ENCODE measurements at regions not wholly inside any gene's neighbourhood (a gene's known extent, or its start where the extent isn't known, plus 50 kb on each side); places are given as distances from the start of the nearest gene placed in this dataset.

DNA sequence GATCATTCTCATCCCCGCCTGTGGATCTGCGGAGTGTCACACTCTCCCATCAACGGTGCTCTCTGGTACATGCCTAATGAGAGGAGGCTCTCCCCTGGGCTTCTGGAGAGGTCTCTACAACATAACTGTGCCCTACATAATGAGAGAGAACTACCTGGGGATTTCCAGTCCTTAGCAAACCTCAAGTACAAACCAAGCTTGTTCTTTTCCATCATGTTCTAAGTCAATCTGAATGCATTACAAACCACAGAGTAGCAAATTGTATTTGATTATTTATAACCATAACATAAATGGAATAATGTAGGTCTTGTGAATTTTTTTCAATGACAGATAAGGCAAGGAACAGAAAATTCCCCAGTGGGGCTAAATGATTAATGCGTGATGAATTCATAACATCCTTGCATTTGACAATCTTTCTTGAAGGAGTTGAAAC is 412.4 kb upstream of the NRP1 start:
- DNase-seq (ENCODE audit: low read depth, low spot score): peak; percentile 56

DNA sequence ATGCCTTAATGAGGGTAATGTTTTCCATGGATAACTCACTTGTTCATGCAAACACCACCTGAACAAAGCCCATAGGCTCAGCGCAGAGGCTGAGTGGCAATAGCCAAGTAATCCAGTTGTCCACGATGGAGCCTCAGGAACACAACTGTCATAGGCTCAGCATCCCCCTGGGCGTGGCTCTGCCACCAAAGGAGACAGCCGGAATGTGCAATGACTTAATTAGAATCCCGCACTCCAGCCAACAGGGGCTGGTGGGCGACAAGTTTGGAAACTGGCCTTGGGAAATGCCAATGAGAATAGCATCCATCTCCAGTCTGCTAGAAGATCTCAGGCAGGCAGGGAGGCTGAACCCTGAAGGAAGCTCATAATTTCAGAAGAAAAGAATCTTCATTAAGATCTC is 411.7 kb upstream of the NRP1 start:
- no peak for DNase-seq (ENCODE audit: low read depth, low spot score)

DNA sequence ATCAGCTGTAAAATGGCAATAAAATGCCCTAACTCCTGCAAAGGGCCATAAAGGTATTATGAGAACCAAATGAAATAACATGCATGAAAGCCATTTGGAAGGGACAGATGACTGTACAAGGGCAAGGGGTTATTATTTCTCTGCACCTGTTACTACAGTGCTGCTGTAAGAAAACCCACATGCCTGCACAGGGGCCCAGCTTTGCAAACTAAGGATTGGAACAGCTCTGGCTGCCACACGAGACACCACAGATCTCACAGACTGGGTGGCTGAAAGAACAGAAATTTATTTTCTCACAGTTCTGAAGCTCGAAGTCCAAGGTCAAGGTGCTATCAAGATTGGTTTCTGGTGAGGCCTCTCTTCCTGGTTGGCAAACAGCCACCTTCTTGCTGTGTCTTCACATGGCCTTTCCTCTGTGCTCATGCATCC is 409.0 kb upstream of the NRP1 start:
- no peak for DNase-seq (ENCODE audit: low read depth, low spot score)

DNA sequence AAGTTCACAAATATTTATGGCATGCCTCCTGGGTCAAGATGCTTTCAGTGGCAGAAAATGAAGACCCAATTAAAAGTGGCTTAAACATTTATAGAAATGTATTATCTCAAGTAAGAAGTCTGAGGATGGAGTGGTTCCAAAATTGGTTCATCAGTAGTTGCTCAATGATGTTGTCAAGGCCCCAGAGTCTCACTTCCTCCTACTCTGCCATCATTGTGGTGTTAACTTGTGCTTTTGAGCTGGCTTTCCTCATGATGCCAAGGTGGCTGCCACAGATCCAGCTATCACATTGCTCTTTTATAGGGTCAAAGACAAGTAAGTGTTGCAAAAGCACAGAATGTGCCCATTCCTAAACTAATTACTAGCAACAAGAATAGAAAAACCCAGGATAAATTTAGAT is 404.6 kb upstream of the NRP1 start:
- DNase-seq (ENCODE audit: low read depth, low spot score): no peak

DNA sequence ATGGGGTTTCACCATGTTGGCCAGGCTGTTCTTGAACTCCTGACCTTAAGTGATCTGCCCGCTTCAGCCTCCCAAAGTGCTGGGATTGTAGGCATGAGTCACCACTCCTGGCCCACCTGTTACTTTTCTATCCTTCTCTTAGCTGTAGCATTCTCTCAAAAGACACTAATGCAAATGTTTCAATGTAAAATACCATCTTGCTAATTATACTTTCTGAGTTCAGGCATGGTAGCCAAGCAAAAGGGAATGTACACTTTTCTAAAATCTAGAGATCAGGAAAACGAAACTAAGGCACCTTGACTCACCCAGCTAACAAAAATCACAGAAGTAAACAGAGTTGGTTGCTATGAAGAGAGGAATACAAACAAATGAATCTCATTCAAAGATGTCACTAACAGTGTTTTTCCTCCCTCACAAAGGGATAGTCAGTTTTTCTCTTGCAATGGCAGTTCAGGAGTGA is 401.0 kb upstream of the NRP1 start:
- DNase-seq (ENCODE audit: low read depth, low spot score): peak; percentile 20

DNA sequence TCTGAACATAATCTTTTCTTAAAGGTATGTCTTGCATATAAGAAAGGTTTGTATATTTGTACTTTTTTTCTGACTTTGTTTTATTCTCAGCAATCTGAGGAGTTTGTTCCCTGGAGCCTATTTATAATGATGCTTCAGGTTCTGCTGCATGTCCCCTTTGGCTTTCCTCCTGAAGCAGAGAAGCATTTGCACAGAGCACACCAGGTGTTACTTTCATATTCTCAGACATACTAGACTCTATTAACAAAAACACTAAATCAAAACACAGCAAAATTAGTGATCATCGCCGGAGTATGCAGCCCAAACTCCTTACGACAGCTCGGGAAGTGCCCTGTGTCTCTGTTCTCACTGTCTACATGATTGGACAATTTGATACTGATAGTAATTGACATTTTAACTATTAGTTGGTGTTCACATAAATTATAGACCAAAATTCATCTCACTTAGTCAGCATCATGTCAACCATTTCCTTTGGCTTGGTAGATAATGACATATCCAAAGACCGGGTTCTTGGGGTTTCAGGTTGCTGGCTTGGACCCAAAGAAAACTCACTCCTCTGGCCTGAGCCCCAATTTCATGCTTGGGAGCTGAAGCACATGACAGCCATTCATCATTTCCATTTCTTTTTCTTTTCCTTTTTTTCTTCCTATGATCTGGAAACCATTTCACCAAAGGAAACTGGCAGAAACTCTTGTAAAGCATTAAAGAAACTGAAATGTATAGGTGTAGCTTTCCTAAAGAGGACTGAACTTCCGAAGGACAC is 400.1 kb upstream of the NRP1 start:
- DNase-seq (ENCODE audit: low read depth, low spot score): peak; percentile 34

DNA sequence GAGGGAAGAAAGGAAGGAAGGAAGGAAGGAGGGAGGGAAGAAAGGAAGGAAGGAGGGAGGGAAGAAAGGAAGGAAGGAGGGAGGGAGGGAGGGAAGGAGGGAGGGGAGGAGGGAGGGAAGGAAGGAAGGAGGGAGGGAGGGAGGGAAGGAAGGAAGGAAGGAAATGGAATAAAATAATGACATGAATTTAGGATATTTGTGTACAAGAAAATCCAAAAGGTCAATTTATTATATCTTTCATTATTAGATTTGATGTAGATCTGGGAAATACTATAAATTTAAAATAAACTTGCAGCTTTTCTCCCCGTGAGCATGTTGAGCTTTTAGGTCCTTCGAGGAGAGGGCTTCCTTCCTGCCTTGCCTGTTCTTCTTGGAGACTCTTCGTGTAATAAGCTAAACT is 398.6 kb upstream of the NRP1 start:
- no peak for DNase-seq (ENCODE audit: low read depth, low spot score)

DNA sequence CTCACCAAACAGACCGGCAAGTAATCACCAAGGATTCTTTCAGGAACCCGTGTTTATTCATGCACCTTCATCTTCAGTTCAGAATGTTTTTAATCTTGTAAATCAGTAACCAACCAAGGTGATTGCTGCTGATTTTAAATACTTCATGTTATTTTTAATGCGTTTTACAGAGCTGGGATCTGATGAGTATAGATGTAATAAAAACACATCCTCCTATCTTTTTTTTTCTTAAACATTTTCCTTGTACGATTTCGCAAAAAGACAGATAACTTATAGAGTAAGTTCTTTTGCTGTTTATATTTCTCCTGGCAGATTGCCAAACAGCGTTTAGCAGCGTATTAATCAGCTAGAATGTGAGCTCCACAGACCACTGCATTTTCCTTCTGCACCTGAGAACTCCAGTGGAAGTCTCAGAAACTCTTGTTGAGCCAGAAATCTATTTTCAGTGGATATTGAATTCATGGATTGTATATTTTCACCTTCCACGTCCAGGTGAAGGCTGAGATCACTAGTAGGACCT is 397.8 kb upstream of the NRP1 start:
- no peak for DNase-seq (ENCODE audit: low read depth, low spot score)

DNA sequence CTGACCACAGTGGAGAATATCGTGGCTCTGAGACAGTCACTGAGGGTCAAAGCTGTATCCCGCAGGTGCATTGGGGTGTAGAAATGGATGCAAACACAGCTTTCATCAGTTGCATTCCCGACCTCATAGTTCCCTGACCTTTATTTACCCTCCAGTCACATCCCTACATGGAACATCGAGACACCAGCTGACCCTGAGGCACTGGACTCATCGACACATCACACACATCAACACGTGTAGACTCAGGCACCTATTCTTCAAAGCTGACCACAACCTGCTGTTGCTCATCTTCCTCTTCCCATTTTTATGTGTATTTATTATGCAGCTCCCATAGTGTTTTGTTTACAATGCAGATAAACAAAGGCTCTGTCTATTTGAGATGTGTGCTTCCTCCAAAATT is 396.9 kb upstream of the NRP1 start:
- DNase-seq (ENCODE audit: low read depth, low spot score): no peak

DNA sequence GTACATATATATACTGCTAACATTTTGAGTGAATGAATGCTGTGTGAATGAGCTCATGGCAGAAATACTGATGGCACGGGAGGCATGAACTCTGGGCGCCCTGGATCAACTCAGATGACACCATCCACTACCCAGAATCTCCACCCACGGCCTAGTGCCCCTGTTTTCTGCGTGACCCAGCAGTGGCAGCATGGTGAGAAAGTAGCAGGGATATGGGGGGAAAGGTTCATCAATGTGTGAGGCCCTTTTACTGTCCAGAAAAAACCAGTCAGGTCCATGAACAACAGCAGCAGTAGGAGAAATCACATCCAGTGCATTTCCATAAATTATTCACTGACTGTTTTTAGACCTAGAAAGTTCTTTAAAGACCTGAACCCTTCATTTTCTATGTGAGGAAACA is 391.0 kb upstream of the NRP1 start:
- no peak for DNase-seq (ENCODE audit: low read depth, low spot score)

DNA sequence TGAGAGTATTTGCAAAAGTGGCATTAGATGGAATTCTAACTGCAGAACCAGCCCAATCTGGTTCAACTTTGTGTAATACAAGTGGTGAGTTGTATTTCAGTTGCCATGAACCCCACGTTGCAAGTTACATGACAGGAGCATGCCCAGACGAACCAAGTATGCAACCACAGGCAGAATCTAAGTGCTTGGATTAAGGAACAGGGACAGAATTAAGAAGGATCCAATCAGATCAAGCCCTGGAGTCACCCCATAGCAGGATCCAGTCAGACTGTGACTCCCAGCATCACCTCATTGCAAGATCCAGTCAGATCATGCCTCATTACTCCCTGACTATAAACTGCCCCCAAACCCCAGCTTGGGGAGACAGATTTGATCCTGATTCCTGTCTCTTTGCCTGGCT is 388.7 kb upstream of the NRP1 start:
- no peak for DNase-seq (ENCODE audit: low read depth, low spot score)

DNA sequence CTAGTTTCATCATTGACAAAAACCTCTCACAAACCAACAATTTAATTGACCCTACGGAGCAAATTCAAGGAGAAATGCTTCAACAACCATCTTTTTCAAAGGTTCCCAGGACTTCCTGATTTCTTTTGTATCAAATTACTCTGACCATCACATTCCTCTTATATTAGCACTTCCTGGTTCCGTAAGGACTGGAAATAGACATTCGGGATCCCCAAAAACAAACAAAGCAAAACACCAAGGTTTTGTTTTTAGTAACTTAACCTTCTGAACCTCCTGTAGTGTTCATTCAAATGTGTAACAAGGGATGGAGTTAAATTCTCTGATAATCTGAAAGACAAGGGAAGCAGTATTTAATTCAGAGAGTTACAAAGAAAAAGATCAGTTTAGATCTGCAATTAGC is 387.6 kb upstream of the NRP1 start:
- DNase-seq (ENCODE audit: low read depth, low spot score): peak; percentile 11

DNA sequence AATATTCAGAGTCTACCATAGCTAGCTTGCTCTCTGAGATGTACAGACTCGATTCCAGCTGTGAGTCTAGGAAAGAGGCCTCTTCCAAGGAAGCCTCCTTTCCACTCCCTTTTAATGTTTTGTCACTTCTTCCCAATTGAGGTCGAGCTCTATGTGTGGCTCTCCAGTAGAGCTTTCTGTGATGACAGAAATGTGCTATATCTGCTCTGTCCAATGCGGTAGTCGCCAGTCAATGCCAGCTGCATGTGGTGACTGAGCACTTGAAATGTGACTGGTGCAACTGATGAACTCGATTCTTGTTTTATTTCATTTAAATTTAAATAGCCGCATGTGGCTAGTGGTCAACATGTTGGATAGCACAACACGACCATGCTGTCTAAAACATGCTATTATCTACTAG is 387.0 kb upstream of the NRP1 start:
- no peak for DNase-seq (ENCODE audit: low read depth, low spot score)

DNA sequence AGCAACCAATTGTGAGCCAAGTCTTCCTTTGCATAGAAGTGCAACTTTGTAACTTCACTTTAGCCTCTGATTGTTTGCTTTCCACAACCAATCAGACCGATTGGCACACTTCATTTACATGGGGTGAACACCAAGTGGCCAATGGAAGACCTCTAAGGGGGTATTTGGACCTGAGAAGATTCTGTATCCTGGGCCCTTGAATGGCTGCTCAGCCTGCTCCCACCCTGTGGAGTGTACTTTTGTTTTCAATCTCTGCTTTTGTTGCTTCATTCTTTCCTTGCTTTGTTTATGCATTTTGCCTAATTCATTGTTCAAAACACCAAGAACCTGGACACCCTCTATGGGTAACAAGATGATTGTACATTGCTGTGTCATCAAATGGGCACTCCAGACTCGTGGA is 385.7 kb upstream of the NRP1 start:
- no peak for DNase-seq (ENCODE audit: low read depth, low spot score)

DNA sequence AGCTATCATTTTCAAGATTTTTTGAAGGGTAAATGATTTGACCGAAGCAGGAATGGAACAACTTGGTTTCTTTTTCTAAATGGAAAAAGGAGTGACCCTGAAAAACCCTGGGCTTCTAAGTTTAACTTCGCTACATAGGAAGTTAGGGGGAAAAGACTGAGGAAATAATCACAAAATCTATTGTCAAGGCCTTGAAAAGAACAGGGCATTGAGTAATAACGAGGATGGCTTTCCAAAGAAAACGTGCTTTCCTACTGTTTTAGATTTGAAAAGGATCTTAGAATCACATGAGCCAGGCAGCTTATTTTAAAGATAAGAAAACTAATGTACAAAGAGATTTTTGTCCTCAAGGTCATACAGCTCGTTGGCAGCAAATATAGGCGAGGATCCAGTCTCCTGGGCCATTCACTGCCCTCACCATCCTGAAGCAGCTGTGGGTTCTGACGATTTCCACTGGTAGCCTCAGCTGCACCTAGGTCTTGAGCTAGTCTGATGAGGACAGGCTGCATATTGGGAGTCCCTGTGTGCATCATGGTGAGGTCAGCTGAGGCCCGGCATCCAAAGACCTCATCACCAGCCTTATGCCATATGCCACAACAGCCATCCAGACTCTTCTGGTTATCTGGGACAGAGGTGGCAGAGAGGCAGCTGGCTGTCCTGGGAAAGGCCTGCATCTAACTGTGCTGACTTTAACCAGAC is 384.7 kb upstream of the NRP1 start:
- DNase-seq (ENCODE audit: low read depth, low spot score): no peak

DNA sequence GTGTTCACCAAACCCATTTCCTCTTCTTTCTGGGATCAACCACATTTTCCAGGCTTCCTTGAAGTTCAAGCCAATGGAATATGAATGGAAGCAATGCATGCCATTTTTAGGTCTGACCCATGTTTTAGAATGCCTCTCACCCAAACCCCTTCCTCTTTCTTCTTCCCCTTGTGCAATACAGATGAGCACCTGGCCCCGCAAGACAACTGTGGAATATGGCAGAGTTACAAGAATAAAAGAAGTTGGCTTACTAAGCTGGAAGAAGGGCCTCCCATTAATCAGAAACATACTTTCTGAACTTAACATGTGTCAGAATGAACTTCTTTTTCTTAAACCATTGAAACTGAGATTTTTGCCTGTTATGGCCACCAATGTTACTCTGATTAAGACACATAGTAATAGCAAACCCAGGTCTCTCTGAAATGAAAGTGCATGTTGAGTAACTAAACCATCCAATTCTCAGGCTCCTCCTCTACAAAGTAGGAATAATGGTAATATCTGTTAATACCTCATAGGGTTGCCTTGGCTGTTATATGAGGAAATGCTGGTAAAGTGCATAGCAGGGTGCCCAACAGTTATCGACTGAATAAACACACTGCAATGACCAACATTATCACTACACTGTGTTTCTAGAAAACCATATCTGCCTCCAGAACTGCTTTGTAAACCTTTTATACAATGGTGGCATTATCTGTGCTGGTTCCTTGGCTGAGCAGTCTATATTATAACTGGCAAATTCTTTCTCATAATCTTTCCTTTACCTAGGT is 382.2 kb upstream of the NRP1 start:
- no peak for DNase-seq (ENCODE audit: low read depth, low spot score)

DNA sequence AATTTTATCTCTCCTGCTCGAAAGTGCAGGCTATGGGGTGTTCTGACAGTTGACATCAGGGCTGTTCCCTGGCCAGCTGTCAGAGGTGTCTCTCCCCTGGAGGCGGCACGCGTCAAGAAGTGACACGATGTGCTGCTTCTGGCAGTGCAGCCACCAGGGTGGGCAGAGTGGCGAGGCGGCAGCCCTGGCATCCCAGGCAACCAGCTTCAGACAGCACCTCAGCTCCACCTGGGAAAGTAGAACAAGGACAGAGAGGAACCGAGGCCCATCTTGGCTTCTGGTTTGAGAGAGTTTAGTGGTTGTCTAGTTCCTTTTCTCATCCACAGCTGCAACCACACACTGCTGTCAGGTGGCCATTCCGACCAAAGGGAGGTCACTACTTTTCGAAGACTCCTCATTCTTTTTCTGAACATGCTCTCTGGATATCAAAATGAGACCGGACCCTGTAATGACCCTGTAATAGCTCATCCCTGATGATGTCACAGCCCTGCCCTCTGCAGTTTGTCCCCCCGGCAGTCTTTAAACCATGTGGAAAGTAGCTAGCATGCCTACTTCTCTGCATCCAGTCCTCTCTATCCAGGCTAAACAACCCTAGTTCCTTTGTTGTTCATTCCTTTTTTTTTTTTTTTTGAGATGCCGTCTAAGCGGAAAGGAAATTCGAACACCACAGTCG is 381.0 kb upstream of the NRP1 start:
- no peak for DNase-seq (ENCODE audit: low read depth, low spot score)

DNA sequence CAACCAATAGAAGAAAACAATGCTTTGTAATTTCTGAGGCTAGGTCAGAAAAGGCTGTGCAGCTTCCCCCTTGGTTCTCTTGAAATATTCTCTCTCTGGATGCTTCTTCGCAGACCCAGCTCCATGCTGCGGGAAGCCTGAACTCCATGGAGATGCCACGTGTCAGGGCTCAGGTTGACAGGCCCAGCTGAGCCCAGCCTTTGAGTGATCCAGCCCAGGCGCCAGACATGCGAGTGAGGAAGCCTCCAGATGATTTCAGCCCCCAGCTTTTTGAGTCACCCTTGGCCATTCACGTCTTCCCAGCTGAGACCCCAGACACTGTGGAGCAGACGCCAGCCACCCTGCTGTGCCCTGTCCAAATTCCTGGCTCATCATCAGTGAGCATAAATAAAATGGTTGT is 378.4 kb upstream of the NRP1 start:
- no peak for DNase-seq (ENCODE audit: low read depth, low spot score)

DNA sequence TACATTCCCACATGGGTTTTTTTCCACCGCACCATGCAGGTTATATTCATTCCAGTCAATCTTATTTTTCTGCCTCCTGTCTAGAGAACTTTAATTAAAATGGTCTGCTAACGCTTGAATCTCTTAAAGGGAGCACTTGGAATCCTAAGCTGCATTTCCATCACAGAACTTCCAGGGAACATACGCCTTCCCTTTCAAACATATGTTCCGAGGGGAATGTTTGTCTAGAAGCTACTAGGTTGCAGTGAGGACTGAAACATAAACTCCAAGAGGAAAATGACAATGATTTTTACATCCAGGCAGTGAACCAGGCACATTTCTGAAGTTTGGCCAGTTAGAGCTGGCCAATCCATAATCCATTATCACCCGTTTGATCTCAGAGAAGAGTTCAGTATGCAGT is 375.5 kb upstream of the NRP1 start:
- no peak for DNase-seq (ENCODE audit: low read depth, low spot score)

DNA sequence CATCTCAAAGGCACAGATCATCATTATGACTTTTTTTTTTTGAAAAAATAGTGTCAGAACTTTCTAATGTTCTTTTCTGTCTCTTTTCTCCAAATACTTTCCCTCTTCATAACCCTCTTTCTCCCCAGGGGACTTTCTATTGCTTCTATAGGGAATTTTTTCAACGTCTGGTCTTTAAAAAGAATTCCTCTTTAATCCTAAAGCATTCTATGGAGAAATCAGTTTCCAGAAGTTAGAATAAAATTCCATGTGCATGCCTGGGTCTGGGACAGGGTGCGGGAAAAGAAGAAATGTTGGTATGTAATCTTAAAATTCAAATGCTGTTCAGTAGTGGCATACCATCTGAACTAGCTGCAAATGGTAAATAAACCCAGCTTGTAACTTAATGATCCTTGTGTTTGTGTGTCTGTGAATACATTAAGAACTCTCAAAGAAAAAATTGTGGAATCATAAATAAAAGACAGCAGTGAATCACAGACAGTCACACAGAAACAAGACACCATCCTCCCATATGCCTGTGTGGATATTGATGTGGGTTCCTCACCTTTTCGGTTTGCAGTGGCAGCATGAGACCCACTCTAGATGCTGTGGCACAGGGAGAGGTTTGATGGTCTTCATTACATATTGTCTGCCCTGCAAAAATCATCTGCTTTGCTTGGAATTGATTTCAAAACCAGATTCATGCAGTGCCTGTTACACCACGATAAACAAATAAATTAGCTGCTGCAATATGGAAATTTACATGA is 374.7 kb upstream of the NRP1 start:
- DNase-seq (ENCODE audit: low read depth, low spot score): no peak

DNA sequence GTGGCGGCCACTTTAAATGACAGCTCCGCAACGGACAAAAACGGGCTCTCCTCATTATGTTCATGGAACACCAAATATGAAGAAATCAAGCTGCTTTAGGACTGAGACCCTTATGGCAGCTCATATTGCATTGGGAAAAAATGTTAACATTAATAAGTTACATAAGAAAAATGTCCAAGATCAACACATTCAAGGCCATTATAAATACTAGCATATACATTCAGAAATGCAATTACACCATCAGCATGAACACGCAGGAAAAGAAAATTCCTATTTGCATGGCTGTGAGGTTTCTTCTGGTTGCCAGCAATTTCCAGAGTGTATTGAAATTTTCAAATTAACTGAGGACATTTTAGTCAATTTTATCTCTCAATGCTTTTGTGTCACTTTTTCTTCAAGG is 374.1 kb upstream of the NRP1 start:
- DNase-seq (ENCODE audit: low read depth, low spot score): no peak

Measured in astrocyte of the hippocampus (primary cell).